IPS-20b (cell line): ENCODE measurements at regions not wholly inside any gene's neighbourhood (a gene's known extent, or its start where the extent isn't known, plus 50 kb on each side); places are given as distances from the start of the nearest gene placed in this dataset.

Experiments used
- H3K27ac ChIP-seq: one replicate; pipeline ENCODE4 v1.5.1; 2013; ENCODE audit warnings: low read length
- H3K27me3 ChIP-seq: 2 replicates; pipeline ENCODE4 v1.6.1; 2013; ENCODE audit warnings: mild to moderate bottlenecking, low read length, inconsistent platforms; ENCODE audit not compliant: insufficient read depth
- H3K36me3 ChIP-seq: 2 replicates; pipeline ENCODE4 v1.6.1; 2013; ENCODE audit warnings: low read depth, mild to moderate bottlenecking, inconsistent platforms, low read length, moderate library complexity; ENCODE audit not compliant: insufficient read depth
- H3K4me1 ChIP-seq: 2 replicates; pipeline ENCODE4 v1.6.1; 2013; ENCODE audit warnings: mild to moderate bottlenecking, control low read depth, inconsistent platforms, low read length, moderate library complexity; ENCODE audit not compliant: insufficient read depth
- H3K4me3 ChIP-seq: 2 replicates; pipeline ENCODE4 v1.5.1; 2013; ENCODE audit warnings: mild to moderate bottlenecking, low read length, inconsistent platforms
- H3K9ac ChIP-seq: 2 replicates; pipeline ENCODE4 v1.6.1; 2013; ENCODE audit warnings: low read depth, mild to moderate bottlenecking, inconsistent platforms, low read length, moderate library complexity
- H3K9me3 ChIP-seq: 2 replicates; pipeline ENCODE4 v1.6.1; 2013; ENCODE audit warnings: mild to moderate bottlenecking, low read depth, low read length, inconsistent platforms; ENCODE audit not compliant: insufficient read depth

DNA sequence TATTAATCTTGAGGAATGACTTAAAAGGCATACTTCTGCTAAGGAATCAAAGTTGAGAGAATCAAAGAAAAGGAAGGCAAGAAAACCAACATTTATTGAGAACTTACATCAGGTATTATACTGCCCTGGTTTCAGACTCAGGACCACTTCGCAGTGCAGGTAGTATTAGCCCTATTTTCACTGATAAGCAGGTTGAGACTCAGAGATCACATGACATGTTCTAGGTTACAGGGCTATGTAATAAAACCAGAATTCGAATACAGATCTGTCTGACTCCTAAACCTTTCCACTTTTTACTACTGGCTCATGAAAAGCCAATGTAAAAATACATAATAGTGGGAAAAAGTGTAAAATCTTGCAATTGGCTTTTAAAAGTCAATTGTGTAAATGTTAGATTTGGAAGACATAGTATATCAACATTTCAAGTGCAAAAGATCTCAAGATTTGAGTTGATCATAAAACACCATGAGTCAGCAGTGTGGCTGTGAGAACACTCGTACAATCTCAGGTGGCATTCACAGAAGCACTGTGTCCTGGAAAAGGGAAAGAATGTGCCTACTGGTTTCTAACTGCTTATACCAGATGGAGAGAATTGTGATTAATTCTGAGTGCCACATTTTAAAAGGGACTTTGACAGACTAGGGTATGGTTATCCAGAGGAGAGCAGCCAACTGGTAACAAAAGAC is 195.8 kb upstream of the MKLN1 start:
- H3K27me3 ChIP-seq = no peaks in the 10 kb centered on the region
- no peak overlapping the region for H3K27ac ChIP-seq
- no peaks in the 10 kb centered on the region for H3K36me3 ChIP-seq
- no peak overlapping the region for H3K4me3 ChIP-seq
- H3K4me1 ChIP-seq = no peaks in the 10 kb centered on the region; the same call in 1 of the 2 replicates
- no peak overlapping the region for H3K9ac ChIP-seq
- no peaks in the 10 kb centered on the region for H3K9me3 ChIP-seq

DNA sequence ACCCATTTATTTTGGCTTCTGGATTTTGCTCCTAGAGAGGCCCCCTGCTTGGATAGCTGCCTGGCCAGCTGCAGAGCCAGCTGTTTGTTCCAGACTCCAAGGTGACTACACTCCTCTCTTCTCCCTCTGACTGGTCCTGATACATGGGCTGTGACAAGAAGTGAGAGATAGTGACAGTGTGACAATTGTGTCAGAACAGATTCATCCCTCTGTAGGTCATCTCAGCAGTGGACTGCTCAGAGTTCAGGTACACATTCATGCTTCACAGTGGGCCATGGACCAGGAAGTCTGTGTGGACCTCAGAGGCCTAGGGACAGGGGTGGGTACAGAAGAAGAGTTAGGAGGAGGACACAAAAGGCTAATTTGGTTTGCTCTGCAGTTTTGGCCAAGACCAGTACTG is 188.2 kb upstream of the MKLN1 start:
- H3K9me3 ChIP-seq = peaks cover 3% of the 10 kb centered on the region; the same call in 1 of the 2 replicates
- H3K9ac ChIP-seq = no peak overlapping the region
- no peak overlapping the region for H3K4me3 ChIP-seq
- H3K4me1 ChIP-seq = no peaks in the 10 kb centered on the region; the same call in 1 of the 2 replicates
- no peaks in the 10 kb centered on the region for H3K36me3 ChIP-seq
- H3K27me3 ChIP-seq = no peaks in the 10 kb centered on the region
- H3K27ac ChIP-seq = no peak overlapping the region

DNA sequence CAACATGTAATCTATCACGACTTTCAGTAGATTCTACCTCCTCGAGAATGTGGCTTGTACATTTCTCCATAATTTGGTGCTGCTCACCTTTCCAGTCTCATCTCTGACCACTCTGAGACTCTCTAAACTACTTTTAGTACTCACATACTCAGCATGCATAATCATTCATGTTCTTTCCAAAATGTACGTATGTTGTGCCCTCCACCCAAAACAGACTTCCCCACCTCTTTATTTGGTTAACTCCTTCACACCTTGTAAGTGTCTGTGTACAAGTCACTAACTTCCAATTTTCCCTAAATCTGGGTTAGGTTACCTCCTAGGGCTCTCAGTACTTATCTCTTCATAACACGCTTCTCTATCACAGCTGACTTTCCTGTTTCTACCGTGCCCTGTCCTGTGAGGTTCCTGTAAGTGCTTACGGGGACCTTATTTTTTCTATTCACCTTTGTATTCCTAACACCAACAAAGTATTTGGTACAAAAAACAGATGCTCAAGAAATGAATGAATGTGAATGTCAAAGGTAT is 186.2 kb upstream of the MKLN1 start:
- Histone ChIP-seq H3K27ac (no peak overlapping the region), H3K36me3 (no peaks in the 10 kb centered on the region), H3K9ac (no peak overlapping the region), H3K27me3 (no peaks in the 10 kb centered on the region), H3K4me3 (no peak overlapping the region), H3K9me3 (peaks cover 3% of the 10 kb centered on the region; the same call in 1 of the 2 replicates), H3K4me1 (no peaks in the 10 kb centered on the region)

DNA sequence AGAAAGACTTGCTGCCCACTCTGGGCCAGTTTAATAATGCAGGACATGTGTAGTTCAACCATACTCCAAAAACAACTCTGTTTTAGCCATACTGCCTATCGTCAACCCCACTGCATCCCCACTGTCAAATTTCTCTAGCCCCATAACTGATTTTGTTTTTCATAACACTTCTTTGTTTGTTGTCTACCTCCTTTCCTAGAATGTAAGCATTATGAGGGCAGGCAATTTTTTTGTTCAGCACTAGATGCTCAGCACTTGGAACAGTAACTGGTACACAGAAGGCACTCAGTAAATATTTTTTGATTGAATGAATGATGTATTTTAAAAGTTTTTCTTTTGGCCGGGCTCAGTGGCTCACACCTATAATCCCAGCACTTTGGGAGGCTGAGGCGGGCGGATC is 183.8 kb upstream of the MKLN1 start:
- Histone ChIP-seq H3K9me3 (peaks cover 3% of the 10 kb centered on the region; the same call in 1 of the 2 replicates), H3K27ac (no peak overlapping the region), H3K4me3 (no peak overlapping the region), H3K9ac (no peak overlapping the region), H3K36me3 (no peaks in the 10 kb centered on the region), H3K27me3 (no peaks in the 10 kb centered on the region), H3K4me1 (no peaks in the 10 kb centered on the region)

DNA sequence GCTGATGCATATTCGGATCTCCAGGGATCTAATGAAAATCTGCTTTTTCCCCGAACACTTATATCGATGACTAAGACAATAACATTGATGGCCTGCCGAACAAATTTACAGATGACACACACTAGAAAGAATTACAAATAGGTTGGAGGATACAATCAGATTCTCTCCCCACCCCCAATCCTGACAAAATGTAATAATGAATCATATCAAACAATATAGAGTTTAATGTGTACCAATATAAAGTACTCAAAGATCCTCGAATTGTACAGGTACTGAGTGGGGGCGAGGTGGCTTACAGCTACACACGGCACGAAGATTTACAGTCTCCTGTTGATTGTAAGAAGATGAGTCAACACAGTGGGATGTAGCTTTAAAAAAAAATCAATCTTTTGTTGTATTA is 182.7 kb upstream of the MKLN1 start:
- Histone ChIP-seq H3K27ac (no peak overlapping the region), H3K4me1 (no peaks in the 10 kb centered on the region), H3K27me3 (no peaks in the 10 kb centered on the region), H3K9me3 (peaks cover 3% of the 10 kb centered on the region; the same call in 1 of the 2 replicates), H3K36me3 (no peaks in the 10 kb centered on the region), H3K4me3 (no peak overlapping the region), H3K9ac (no peak overlapping the region)

DNA sequence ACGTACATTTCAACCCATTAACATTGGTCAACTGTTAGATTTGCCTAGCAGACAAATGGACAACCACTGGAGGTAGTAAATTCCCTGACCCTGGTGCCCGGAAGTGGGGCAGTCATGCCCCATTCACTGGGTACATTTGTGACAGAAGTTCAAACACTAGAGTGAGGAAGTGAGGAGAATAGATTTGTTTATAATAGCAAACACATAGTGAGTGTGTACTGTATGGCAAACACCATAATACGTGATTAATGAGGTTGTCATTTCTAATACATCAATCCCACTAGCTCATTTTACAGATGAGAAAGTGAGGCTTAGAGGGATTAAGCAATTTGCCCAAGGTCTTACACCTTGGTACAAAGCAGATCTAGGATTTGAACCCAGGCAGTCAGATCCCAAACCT is 181.9 kb upstream of the MKLN1 start:
- no peak overlapping the region for H3K9ac ChIP-seq
- no peaks in the 10 kb centered on the region for H3K4me1 ChIP-seq
- H3K9me3 ChIP-seq = peaks cover 3% of the 10 kb centered on the region; the same call in 1 of the 2 replicates
- H3K27me3 ChIP-seq = no peaks in the 10 kb centered on the region
- no peaks in the 10 kb centered on the region for H3K36me3 ChIP-seq
- no peak overlapping the region for H3K27ac ChIP-seq
- no peak overlapping the region for H3K4me3 ChIP-seq

DNA sequence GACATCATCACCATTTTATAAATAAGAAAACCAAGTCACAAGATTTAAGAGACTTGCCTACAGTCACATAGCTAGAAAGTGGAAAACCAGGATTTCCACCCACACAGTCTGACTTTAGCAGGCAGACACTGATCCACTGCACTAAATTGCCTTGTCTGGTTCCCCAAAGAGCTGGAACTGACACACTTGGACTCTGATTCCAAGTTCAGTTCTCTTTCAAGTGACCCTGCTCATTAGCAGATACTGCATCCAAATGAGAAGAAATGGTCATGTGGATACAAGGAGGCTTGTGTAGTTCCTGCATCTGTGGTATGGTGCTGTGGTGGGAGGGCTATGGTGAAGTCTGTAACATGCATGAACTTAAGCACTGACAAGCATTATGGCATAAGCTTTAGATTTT is 180.1 kb upstream of the MKLN1 start:
- H3K4me1 ChIP-seq = no peaks in the 10 kb centered on the region
- no peak overlapping the region for H3K9ac ChIP-seq
- no peak overlapping the region for H3K4me3 ChIP-seq
- H3K27ac ChIP-seq = no peak overlapping the region
- H3K9me3 ChIP-seq = no peaks in the 10 kb centered on the region
- no peaks in the 10 kb centered on the region for H3K27me3 ChIP-seq
- no peaks in the 10 kb centered on the region for H3K36me3 ChIP-seq

DNA sequence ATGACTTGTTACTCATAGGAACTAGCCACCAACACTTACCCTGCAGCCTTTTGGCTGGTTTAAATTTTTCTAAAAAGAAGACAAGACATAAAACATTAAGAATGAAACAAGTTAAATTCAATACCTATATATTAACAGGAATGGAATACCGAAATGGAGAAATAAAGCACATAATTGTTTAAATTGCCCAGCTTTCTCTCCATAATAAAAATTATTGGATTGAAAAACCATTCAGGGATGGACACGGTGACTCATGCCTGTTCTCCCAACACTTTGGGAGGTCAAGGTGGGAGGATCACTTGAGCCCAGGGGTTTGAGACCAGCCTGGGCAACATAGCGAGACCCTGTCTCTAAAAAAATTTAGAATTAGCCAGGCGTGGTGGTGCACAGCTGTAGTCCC is 179.4 kb upstream of the MKLN1 start:
- Histone ChIP-seq H3K9ac (no peak overlapping the region), H3K27ac (no peak overlapping the region), H3K4me3 (no peak overlapping the region), H3K36me3 (no peaks in the 10 kb centered on the region), H3K9me3 (no peaks in the 10 kb centered on the region), H3K27me3 (no peaks in the 10 kb centered on the region), H3K4me1 (no peaks in the 10 kb centered on the region)

DNA sequence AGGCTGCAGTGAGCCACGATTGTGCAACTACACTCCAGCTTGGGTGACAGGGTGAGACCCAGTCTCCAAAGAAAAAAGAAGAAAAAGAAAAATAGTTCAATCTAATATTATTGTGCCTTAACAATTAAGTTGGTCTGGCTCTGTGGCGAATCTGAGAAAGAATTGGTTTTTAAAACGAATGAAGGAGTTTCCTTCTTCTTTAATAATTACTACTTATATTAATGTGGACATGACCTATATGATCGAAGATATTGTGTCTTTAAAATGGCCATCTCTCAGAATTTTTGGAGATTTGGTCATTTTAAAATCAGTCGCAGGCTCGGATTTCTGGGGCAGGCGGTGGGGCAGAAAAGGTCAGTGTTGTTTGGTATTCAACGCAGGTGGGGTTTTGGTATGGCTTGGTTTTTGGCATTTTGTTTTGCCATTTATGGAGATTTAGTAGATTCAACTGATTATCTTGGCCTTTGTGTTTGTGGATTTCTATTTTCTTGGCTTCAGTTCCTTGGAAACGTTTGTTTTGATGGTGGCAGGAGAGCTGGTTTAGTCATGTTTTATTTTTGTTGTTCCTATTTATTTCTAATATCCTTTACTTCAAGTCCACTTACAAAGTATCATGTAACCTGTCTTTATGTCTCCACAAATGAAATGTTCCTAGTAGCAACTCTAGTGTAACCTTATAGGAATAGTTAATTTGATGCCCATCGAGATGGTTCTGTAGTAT is 178.8 kb upstream of the MKLN1 start:
- Histone ChIP-seq H3K9ac (no peak overlapping the region), H3K36me3 (no peaks in the 10 kb centered on the region), H3K27me3 (no peaks in the 10 kb centered on the region), H3K4me3 (no peak overlapping the region), H3K9me3 (no peaks in the 10 kb centered on the region), H3K4me1 (no peaks in the 10 kb centered on the region), H3K27ac (no peak overlapping the region)

DNA sequence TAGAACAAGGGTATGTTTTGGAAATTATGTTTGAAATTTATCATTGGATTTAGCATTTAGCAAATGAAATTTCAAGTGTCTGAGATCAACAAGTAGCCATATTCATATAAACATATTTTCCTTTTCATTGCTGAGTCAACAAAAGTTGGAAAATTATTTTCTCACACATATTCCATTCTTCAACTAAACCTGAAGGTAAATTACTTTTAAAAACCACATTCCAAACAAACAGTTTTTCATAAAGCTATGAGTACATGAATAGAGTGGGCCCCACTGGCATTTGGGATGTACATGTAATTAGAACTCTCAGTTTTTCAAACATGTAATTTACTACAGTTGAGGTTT is 178.3 kb upstream of the MKLN1 start:
- Histone ChIP-seq H3K4me1 (no peaks in the 10 kb centered on the region), H3K27ac (no peak overlapping the region), H3K27me3 (no peaks in the 10 kb centered on the region), H3K9ac (no peak overlapping the region), H3K9me3 (no peaks in the 10 kb centered on the region), H3K36me3 (no peaks in the 10 kb centered on the region), H3K4me3 (no peak overlapping the region)

DNA sequence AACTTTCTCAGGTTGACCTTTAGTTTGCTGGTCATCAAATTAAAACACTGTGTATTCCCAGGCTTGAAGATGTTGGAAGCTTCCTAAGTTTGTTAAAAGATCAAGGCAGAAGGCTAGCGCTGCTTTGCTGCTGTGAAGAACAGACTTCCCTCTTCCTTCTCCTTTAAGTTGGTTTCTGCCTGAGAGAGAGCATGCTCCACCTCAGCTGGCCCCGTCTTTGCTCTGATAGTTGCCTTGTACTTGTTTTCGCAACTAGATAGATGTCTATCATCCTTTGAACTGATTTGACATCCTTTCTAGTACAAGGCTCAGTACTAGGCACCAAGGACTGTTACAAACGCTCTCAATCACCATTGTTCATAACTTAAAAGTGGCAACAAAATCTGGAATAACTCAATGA is 177.8 kb upstream of the MKLN1 start:
- H3K9ac ChIP-seq = no peak overlapping the region
- no peak overlapping the region for H3K27ac ChIP-seq
- H3K4me1 ChIP-seq = no peaks in the 10 kb centered on the region
- no peak overlapping the region for H3K4me3 ChIP-seq
- H3K9me3 ChIP-seq = no peaks in the 10 kb centered on the region
- H3K27me3 ChIP-seq = no peaks in the 10 kb centered on the region
- no peaks in the 10 kb centered on the region for H3K36me3 ChIP-seq

DNA sequence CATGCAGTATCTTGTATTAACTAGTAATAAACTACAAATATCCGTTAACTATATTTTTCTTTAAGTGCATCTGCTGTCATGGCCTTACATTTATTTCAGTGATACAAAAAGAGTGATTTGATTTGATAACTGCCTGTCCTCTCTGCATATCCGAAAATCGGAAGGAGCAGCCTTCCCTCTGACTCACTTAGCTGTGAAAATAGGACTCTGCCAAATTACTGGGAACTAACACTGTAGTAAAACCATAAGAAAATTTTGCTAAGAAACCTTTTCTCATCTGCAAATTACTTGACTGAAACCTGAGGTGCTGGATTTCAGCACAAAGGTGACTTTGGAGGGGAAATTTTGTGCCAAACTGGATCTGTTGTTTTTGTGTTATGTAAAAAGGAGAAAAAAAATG is 176.6 kb upstream of the MKLN1 start:
- Histone ChIP-seq H3K4me3 (no peak overlapping the region), H3K36me3 (no peaks in the 10 kb centered on the region), H3K27me3 (no peaks in the 10 kb centered on the region), H3K9me3 (no peaks in the 10 kb centered on the region), H3K27ac (no peak overlapping the region), H3K4me1 (no peaks in the 10 kb centered on the region), H3K9ac (no peak overlapping the region)
